ENCODE measurements at regions not wholly inside any gene's neighbourhood (a gene's known extent, or its start where the extent isn't known, plus 50 kb on each side); places are given as distances from the start of the nearest gene placed in this dataset.

GRCh38 chr6:90412538-90413369 lies 116.1 kb upstream of the BACH2 start:
- TF ChIP-seq POLR2A (IDR thresholded peaks at IDR 0.05; ENCODE audit: low read length) (no peak), GATA1 (IDR thresholded peaks at IDR 0.05; ENCODE audit: low read depth, low read length) (no peak)

Data from erythroblast (primary cell).